22Rv1 (cell line): ENCODE measurements at regions not wholly inside any gene's neighbourhood (a gene's known extent, or its start where the extent isn't known, plus 50 kb on each side); places are given as distances from the start of the nearest gene placed in this dataset.

Source experiments
- CTCF ChIP-seq: fragments of 450-650 bp; IDR thresholded peaks from 2 replicates; pipeline ENCODE4 v1.5.1; 2017; ENCODE audit warnings: mild to moderate bottlenecking
- ZFX ChIP-seq: fragments of 450-650 bp; IDR thresholded peaks from 2 replicates; pipeline ENCODE4 v1.6.1; 2017; ENCODE audit warnings: antibody characterized with exemption, borderline replicate concordance

- TF ChIP-seq CTCF (no peak), ZFX (no peak)
Observed at GRCh38 chr10:55232553-55232952, 431.5 kb upstream of the PCDH15 start.
